NOMO-1 treated with dmso at 0.1 percent for 144 hours (cell line): ENCODE measurements at regions not wholly inside any gene's neighbourhood (a gene's known extent, or its start where the extent isn't known, plus 50 kb on each side); places are given as distances from the start of the nearest gene placed in this dataset.

ENCODE experiments used
- DNase-seq: peaks from one replicate; lab custom pipeline; 2025; ENCODE audit not compliant: unreplicated experiment; lab: John Stamatoyannopoulos, UW

DNA sequence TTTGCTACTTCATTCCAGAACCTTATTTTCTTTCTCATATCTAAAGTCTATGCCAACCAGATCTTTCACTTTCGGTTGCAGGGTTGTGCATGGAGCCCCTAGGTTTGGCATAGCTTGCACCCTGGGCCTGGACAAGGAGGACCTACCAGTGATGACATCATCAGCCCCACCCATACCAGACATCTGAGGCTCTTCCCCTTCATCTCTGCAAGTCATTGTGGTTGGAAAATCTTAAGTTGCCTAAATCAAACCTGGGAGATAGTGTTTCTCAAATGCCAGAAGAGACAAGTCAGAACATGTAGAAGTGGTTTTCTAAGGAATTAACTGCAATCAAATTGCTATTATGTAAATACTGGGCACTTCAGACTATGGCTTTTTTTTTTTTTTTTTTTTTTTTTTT lies 363.3 kb downstream of the ZNF516 start:
- no peak for DNase-seq

DNA sequence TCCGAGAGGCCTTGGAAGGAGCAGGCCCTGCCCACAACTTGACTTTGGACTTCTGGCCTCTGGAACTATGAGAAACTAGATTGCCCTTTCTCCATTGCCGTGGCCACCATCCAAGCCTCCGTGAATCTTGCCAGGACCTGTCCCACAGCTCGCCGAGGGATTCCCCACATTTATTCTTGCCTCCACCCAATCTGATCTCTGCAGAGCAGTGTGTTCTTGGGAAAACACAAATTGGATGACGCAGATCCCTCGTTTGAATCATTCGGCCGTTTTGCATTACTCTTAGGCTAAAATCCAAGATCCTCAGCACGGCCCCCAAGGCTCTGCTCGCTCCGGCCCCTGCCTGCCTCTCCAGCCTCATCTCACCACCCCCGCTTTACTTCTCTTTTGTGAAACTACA lies 364.2 kb downstream of the ZNF516 start:
- no peak for DNase-seq

DNA sequence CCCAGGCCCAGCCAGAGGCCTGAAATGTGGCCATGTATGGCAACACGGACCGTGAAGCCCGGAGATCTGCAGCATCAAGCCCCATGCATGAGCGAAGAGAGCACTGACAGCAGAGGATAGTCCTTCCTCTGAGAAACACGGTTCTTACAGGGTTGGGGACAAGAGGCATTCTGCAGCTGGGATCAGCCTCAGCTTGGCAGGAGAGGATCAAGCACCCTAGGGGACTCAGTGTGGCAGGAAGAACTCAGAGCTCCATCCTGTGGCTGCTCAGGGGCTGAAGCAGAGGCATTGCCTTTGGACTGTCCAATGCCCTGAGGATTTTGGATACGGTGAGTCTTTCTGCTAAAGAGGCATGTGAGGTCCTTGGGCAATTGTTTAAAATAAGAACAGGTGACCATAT lies 368.7 kb downstream of the ZNF516 start:
- DNase-seq: no peak

DNA sequence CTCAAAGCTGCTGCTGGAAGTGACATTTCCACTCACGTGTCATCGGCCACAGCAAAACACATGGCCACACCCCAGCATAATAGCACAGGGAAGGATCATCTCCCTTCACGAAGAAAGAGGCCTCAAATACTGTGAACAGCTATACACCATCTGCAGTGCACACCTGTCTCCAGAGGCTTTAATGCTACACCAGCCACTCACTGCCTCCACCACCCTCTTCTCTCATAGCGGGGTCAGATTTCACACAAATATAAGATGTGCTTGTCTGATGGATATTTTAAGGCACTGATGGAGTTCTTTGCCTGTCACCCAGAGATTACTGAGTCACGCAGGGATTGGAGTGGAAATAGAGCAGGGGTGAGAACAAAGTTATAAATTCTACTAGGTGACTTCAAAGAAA lies 374.0 kb downstream of the ZNF516 start:
- no peak for DNase-seq

DNA sequence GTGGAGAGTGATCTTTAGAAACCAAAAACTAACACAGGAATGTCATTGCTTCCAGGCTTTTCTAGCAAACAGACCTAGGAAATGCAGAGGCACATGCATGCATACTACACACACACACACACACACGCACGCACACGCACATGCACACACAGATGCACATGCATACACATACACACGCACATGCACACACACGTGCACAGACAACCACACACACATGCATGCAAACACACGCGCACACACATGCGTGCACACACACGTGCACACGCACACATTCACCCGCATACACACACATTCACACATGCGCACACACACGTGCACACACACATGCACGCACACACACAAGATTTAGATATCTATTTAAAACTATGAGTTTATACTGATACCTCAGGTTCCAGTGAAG lies 379.5 kb downstream of the ZNF516 start:
- no peak for DNase-seq

DNA sequence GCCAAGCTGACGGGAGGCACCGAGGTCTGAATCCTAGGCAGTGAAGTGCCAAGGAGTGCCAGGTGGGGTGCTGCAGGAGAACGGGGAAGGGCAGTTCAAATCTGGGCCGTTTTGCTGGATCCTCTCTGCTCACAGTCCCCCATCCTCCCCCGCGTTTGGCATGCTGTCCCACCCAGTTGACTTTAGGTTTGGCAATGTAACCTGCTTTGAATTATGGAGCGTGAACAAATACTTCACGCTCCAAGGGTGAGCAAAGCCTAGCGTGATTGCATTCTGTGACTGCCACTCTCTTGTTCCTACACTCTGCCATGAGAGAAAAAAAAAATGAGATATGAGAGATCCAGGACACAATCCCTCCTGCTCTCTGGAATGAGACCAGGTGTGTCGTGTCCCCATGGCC lies 381.9 kb downstream of the ZNF516 start:
- DNase-seq: no peak

DNA sequence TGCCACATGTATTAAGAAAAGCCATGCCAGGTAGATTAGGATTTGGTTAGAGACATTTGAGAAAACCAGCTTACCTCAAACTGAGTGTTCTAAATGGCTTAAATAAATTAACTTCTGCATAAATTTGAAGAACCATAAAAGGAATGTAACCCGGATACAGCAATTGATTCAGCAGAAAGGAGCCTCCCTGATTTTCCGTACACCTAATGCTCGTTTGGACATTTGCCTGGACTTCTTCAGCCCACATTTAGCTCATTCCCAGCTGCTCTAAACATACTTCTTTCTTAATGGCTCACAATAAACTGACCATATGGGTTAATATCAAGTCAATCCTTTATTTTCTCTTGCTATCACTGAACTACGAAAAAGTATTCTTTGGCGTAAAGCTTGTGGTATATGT lies 392.4 kb downstream of the ZNF516 start:
- no peak for DNase-seq

DNA sequence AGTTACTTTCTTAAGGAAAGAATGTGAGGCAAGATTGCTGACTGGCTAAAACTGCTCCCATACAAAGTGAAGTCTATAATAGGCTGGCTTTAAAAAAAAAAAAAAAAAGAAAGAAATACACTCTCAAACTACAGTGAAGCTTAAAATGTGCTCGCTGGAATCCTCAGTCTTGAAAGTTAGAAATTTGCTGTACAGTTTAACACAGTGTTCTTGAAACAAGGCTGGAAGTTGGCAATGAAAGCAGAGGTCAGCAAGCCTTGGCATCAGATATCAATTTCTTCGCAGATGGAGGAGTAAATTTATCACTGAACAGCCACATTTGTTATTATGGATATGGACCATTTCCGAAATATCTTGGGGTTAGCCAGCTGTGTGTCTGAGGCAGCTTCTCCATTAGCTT lies 392.9 kb downstream of the ZNF516 start:
- DNase-seq: no peak

DNA sequence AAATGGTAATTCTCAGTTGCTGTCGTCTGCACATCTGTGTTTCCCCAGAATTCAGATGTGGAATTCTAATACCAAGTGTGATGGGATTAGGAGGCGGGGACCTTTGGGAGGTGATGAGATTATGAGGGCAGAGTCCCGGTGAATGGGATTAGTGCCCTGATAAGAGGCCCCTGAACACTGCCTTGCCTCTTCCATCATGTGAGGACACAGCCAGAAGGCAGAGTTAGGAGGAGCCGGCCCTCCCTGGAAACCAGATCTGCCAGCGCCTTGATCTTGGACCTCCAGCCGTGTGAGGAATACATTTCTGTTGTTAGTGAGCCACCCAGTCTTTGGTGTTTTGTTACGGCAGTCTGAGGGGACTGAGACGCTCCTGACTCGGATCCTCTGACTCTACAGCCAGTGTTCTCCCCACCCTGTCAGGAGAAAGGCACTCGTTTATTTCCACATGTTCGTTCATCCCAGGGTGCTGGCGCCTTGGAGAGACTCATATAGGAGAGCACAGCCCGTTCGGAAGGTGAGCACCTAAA lies 395.0 kb downstream of the ZNF516 start:
- DNase-seq: no peak

DNA sequence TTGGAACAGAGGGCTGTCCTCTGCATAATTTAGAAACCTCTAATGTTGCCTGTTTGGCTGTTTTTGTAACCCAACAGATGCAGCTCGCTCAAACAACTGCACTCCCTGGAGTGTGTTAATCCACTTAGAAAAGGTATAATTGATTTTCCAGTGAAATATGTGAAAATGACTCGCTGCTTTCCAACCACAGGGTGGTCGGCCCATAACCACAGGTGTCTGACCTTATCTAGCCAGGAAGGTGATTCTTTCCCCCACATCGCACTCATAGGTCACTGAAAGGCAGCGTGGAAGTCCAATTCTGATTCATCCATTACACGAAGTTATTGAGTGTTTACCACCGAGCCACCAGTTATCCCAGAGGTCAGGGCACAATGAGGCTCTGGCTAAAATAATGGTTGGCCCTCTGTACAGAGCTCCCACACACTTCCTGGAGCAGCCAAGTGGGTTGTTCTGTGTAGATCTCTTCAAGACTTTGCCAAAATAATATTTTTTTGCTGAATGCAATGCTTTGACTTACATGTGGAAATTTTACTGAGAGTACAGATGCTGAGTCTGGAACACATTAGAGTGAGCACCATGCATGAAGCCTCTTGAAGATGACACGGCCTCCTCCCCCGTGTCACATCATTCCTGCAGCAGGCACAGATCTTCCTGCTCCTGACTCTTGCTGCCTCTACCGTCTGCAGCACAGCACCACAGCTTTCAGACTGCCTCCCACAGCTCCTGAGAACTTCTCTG lies 396.2 kb downstream of the ZNF516 start:
- no peak for DNase-seq

DNA sequence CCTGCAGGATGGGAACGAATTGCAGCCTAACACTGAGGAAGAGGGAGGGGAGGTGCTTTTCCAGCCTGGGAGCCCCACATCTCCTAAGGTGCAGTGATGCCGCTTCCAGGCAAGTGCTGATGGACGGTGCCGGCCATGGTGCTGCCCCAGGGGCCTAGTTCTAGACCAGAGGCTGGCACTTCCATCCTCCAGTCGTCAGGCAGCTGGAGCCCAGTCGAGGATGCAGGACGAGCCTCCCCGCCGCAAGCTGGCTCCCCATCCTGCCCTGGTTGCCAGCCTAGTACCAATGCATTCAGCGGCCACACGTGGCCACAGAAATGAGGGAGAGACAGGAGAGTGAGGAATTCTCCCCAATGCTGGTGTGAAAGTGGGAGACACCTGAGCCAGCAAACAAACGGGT lies 413.5 kb downstream of the ZNF516 start:
- no peak for DNase-seq

DNA sequence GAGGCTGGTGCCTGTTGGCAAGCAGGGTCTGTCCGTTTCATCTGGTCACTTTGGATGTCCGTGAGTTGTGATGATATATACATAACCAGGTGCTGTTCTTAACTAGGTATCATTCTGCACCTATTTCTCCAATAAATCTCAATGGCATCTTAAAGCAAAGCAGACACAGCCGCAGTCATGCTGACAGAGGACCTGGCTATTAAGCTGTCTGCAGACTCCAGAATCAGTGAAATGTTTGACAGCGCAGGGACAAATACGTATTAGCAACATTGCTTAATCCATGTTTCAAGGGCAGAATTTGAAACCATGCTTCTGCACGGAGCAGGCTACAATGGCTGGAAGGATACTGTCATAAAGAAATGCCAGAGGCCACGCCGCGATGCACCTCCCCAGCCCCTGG lies 414.6 kb downstream of the ZNF516 start:
- no peak for DNase-seq

DNA sequence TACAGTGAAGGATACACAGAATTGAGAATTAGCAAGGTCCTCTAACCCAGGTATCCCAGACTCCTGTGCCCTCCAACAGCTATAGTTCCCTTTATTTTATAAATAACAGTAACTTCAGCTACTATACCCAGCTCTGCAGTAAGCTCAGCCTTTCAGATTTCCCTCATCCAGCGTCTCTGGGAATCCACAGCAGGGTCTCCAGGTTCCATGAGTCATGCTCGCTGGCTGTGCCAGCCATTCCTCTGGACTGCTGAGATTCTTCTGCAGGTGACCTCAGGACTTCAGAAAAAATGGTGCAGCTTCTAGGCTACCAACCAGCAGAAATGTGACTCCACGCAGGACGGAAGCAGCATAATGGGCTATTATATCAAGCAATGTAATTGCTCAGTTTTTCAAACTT lies 419.3 kb downstream of the ZNF516 start:
- DNase-seq: no peak

DNA sequence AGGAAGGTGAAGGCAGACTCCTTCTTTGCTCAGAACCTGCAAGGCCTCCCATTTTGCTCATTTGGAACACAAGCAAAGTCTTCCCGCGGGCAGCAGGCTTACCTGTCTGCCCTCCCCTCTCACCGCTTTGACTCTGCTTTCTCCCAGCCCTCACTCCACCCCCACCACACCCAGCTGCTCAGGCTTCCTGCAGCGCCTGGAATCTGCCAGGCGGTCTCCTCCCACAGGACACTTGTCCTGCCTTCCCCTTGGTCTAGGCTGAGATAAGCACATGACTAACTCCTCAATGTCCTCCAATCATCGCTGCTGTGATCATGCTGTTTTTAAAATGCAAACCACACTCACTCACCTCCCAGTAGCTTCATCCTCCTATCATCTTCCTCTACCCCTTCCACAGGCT lies 430.0 kb downstream of the ZNF516 start:
- no peak for DNase-seq

DNA sequence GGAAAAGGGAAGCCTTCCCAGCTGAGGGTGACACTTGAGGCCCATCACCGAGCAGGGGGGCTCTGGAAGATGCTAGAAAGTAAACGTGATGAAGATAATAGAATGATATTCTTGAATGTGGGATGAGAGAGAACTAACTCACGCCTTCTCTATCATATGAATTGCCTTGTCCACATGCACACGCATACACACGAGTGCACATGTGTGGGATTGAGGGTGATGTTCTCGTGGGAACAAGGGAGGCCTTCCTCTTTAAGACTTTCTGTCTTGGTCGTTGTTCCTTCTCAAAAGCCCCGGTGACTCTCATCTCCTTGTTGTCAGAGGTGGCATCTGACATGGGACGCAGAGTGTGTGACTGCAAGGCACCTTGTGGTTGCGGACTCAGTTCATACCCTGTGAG lies 436.9 kb downstream of the ZNF516 start:
- no peak for DNase-seq

DNA sequence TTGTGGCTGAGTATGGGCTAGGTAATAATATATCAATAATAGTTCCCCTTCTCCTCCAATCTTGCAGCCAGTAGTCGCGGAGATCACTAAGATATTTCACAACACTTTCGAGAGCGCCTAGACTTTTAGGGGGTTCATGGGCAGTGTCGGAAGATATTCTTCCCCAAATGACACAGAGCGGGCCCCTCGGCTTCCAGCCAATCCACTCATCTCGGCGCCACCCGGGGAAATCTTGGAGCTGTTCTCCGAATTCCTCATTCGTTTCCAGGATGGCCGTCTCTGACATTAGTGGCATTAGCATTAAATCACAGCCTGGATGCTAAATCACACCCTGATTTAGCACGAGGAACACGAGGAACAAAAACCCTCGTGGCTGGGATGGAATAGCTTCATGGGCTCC lies 437.7 kb downstream of the ZNF516 start:
- no peak for DNase-seq

DNA sequence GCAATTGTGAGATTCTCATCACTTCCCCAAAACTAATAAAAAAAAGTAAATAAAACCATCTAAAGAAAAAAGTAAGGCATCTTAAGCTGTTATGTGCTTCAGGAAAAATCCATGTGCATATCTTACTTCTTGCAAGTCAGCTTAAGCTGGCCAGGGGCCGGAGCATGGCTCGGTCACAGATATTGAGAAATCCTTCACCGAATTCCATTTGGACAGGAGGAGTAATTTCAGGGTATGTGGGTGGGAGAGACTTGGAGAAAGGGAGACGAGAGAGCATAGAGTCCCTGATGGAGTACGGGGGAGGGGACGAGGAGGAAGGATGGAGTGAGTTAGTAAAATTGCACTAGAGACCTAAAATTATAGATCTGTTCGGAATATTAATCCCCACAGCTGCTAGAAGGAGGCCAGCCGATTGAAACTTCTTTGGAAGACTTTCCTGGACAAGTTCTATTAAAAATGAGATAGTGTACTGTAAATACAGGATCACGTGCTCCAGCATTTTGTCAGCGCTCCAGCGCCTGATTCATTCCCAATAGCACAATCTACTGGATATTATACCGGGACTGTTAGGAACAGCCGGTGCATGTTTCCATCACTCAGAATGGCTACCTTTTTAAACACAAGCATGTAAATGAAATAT lies 438.5 kb downstream of the ZNF516 start:
- no peak for DNase-seq

DNA sequence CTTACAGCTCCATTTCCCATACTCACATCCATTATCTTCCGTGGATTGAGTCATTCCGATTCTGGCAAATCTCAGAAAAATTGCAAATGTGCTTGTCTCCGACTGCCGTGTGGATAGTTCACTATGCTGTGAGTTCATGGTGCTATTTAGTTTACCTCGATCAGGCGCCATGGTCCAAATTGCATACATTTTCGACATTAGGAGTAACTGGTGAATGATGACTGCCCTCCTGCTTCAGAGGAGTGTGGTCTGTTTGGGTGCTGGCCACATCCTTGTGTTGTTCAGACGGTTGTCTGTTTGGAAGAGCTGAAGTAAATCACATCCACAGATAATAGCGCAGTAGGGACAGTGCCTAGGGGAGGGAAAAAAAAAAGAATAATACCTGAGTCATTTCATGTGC lies 439.5 kb downstream of the ZNF516 start:
- no peak for DNase-seq

DNA sequence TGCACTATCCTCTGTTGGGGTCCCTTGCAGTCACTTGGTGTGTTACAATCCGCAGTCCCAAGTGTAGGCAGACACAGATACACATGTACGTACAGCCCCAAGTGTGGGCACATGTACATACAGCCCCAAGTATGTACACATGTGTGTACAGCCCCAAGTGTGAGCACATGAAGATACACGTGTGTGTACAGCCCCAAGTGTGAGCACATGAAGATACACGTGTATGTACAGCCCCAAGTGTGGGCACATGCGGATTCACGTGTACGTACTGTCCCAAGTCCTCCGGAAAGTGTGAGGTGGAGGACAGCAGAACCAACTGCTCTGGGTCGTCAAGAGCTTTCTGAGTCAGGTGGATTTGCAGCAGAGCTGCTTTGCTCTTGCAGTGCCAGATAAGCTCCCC lies 440.0 kb downstream of the ZNF516 start:
- DNase-seq: no peak

DNA sequence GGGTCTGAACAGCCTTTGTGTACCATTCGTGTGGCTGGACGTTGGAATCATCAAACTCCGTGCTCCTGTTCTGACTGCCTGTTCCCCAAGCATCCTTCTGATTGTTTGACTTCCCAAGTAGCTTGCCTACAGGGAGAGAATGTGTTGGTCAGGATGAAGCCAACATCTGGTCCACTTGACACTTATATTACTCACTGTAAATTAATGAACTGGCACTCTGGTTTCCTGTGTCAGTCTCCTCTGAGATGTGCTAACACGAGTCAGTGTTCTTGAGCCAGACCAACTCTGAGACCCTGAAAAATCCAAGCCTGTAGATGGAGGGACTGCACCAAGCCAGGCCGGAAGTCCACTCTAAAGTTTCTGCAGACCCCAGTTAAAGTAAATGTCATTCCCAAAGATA lies 440.9 kb downstream of the ZNF516 start:
- no peak for DNase-seq

DNA sequence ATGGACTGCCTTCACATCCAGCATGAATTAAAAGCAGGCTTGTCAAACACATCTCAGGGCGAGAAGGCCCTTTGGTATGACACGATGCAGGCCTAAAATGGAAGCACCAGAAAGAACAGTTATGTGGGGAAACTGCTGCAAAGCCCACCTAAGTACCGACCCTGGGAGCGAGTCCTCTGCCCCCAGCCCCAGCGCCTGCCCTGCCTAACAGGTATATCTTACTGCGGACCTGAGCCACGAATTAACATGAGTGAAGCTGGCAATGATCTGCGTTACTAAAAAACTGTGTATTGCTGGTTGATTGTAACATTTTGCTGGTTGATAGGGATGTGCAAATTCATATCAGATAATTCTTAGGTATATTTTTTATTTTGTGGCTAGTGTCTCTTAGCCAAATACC lies 441.5 kb downstream of the ZNF516 start:
- no peak for DNase-seq

DNA sequence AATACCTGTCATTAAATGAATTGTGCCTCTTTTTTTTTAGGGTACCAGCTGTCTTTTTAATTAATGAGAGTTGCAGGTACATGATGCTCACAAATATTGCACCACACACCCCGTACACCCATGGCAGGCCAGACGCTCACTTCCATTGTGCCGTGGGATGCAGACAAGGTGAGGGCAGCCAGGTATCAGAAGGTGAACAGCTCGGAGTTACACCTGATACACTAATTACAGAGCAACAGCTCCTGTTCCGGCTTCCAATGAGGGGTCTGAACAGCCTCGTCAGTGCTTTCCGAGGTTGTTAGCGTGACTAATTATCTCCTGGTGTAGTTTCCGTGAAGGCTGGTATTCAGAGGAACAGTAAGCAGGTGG lies 442.8 kb downstream of the ZNF516 start:
- no peak for DNase-seq
